GM12878 (cell line): ENCODE measurements at regions not wholly inside any gene's neighbourhood (a gene's known extent, or its start where the extent isn't known, plus 50 kb on each side); places are given as distances from the start of the nearest gene placed in this dataset.

Experiments used
- ATF2 ChIP-seq: IDR thresholded peaks from 2 replicates; pipeline ENCODE4 v1.6.1; 2012; ENCODE audit warnings: low read length, inconsistent platforms
- BCL11A ChIP-seq: IDR thresholded peaks from 2 replicates; pipeline ENCODE4 v1.6.1; 2011; ENCODE audit warnings: low read depth, low read length
- BRCA1 ChIP-seq: IDR thresholded peaks from 2 replicates; pipeline ENCODE4 v1.6.1; 2011; ENCODE audit warnings: low read depth, low read length, improper control_type of control experiment
- SRF ChIP-seq, 2 experiments: IDR thresholded peaks; 2 replicates each; pipeline ENCODE4 v1.6.1; 2011; ENCODE audit warnings: low read depth in 2 of 2, low read length in 2 of 2, mild to moderate bottlenecking in 1 of 2, moderate library complexity in 1 of 2

GRCh38 chr5:175181331-175181730 lies 262.7 kb downstream of the DRD1 start:
- TF ChIP-seq BRCA1 (no peak), ATF2 (no peak), SRF (IDR thresholded peaks at IDR 0.05; ENCODE audit: low read depth in 2 of 2, low read length in 2 of 2) (no peak), BCL11A (no peak)
